ENCODE measurements at regions not wholly inside any gene's neighbourhood (a gene's known extent, or its start where the extent isn't known, plus 50 kb on each side); places are given as distances from the start of the nearest gene placed in this dataset.
A peak's percentile ranks its signal among the peaks of the same experiment; 100 is the strongest.

GRCh38 chr4:128635141-128635954 is 174.2 kb upstream of the JADE1 start (continued):
- no peak for TF ChIP-seq NR2C2 (CRISPR knock-in tag; IDR thresholded peaks at IDR 0.05)
- TF ChIP-seq NR2C2 (tag; IDR thresholded peaks at IDR 0.05), result peak; percentile 35; the same call in 1 of the 2 replicates
- TF ChIP-seq ZNF551 (CRISPR knock-in tag; IDR thresholded peaks at IDR 0.05), result no peak
- no peak for TF ChIP-seq ZNF212 (CRISPR knock-in tag; IDR thresholded peaks at IDR 0.05)
- TF ChIP-seq CEBPZ (IDR thresholded peaks at IDR 0.05; ENCODE audit: borderline replicate concordance, low read depth, low read length), result no peak
- no peak for TF ChIP-seq PURB (CRISPR knock-in tag; IDR thresholded peaks at IDR 0.05; ENCODE audit: low read depth)
- no peak for TF ChIP-seq MTF1 (CRISPR knock-in tag; IDR thresholded peaks at IDR 0.05; ENCODE audit: borderline replicate concordance)
- peak; percentile 48 for TF ChIP-seq GATA2 (CRISPR knock-in tag; IDR thresholded peaks at IDR 0.05)
- peak; percentile 81; the same call in 1 of the 2 replicates for TF ChIP-seq NCOA1 (IDR thresholded peaks at IDR 0.05; ENCODE audit: low read depth)
- no peak for TF ChIP-seq SREBF1 (IDR thresholded peaks at IDR 0.05; ENCODE audit: borderline replicate concordance, low read depth, low read length)
- TF ChIP-seq RBM25 (IDR thresholded peaks at IDR 0.05; ENCODE audit: low read depth, low read length, severe bottlenecking), result no peak
- no peak for TF ChIP-seq TAF7 (tag; IDR thresholded peaks at IDR 0.05)
- TF ChIP-seq PKNOX1 (IDR thresholded peaks at IDR 0.05), result peak; percentile 51; the same call in 1 of the 2 replicates
- TF ChIP-seq FUS (optimal IDR thresholded peaks at IDR 0.05; ENCODE audit: low read depth, low read length), result no peak
- no peak for TF ChIP-seq MCM3 (IDR thresholded peaks at IDR 0.05)
- TF ChIP-seq C11orf30 (IDR thresholded peaks at IDR 0.05; ENCODE audit: low read depth), result no peak
- TF ChIP-seq NR2C1 (IDR thresholded peaks at IDR 0.05), result peak; percentile 49; the same call in 1 of the 2 replicates
- 0 out of 2 replicates have a peak, but pooled peaks have one; percentile 48 for TF ChIP-seq NR2C1 (tag; IDR thresholded peaks at IDR 0.05)
- TF ChIP-seq THAP7 (CRISPR knock-in tag; IDR thresholded peaks at IDR 0.05), result no peak
- no peak for TF ChIP-seq NUFIP1 (IDR thresholded peaks at IDR 0.05; ENCODE audit: partially characterized antibody)
- TF ChIP-seq PTRF (tag; IDR thresholded peaks at IDR 0.05), result no peak
- peak; percentile 36; the same call in 1 of the 2 replicates for TF ChIP-seq MYC (IDR thresholded peaks at IDR 0.05; ENCODE audit: low read depth, low read length)
- no peak for TF ChIP-seq MYC (CRISPR knock-in tag; IDR thresholded peaks at IDR 0.05; ENCODE audit: borderline replicate concordance, low read depth)
